HG03196 (cell line): ENCODE measurements at regions not wholly inside any gene's neighbourhood (a gene's known extent, or its start where the extent isn't known, plus 50 kb on each side); places are given as distances from the start of the nearest gene placed in this dataset.
"Not testable (repeated sequence)": the region's sequence is repeated elsewhere in the genome, so short reads cannot be mapped to it uniquely, and the experiment has no call there.

Experiments used
- ATAC-seq: cut with Tn5 transposase; IDR thresholded peaks from one replicate; pipeline ENCODE4 v1.9.1; 2021; ENCODE audit not compliant: unreplicated experiment

DNA sequence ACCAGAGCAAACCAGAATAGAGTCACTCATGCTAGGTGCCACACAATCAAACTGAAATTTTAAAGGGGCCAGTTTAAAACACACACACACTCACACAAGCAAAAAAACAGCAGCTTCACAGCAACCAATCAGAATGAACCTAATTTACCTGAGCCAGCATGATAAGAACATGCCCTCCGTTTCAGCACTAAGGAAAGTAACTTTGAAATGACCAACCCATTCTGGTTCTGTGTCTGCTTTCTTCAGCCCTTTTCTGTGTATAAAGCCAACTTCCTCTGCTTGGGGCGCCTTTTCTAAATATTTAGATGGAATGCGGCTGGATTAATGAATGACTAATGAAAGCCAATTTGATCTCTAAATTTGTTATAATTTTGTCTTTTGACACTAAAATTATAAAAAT is 629.1 kb downstream of the ZEB2 start:
- ATAC-seq = no peak

DNA sequence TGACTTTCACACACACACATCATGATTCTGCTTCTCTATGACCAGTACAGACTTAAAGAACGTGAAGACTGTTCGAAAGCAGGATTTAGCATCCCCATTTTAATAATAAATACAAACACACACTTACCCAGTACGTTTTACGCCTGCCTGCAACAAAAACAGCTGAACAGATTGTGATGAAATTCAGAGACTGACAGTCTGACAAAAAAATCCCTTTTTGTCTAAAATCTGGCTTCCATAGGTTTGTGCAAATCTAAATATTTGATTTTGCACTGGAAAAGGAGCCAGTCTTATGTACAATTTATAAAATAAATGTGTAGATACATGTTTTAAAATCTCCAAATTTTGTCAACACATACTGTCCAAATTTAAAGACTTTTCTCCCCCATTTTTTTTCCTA is 630.7 kb downstream of the ZEB2 start:
- no peak for ATAC-seq

GRCh38 chr2:143885461-143885860 is 634.5 kb downstream of the ZEB2 start:
- no peak for ATAC-seq

- no peak for ATAC-seq
Observed at GRCh38 chr2:143881246-143881645, 638.7 kb downstream of the ZEB2 start.

- ATAC-seq = no peak
Observed at GRCh38 chr2:143877876-143878530, 641.9 kb downstream of the ZEB2 start.

DNA sequence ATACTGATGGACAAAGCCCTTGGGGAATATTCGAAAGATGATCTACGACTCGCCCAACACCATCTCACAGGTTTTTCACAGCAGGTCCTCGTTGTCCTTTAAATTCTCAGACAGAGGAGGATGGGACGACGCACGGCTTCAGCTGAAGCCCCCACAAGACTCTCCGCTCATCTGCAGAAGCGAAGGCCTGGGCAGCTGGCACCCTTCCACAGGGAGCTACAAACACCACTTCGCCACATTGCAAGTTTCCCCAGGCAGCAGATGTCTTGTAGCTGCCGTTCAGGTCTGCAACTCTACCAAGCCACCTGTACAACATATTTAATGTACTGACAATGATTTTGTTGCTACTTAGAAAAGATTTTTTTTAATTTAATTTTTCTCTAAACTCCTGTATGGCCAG is 642.9 kb downstream of the ZEB2 start:
- no peak for ATAC-seq

GRCh38 chr2:143875295-143876233 is 644.4 kb downstream of the ZEB2 start:
- no peak for ATAC-seq

DNA sequence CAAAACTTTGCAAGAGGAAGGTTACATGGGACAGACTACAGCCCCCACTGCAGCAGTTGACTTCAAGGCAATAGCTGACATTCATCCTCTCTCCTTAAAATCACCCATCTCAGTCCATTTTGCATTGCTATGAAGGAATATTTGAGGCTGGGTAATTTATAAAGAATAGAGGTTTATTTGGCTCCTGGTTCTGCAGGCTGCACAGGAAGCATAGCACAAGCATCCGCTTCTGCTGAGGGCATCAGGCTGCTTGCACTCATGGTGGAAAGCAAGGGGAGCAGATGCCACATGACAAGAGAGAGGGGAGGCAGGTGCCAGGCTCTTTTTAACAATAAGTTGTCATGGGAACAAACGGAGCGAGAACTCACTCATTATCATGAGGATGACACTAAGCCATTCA is 646.0 kb downstream of the ZEB2 start:
- no peak for ATAC-seq

DNA sequence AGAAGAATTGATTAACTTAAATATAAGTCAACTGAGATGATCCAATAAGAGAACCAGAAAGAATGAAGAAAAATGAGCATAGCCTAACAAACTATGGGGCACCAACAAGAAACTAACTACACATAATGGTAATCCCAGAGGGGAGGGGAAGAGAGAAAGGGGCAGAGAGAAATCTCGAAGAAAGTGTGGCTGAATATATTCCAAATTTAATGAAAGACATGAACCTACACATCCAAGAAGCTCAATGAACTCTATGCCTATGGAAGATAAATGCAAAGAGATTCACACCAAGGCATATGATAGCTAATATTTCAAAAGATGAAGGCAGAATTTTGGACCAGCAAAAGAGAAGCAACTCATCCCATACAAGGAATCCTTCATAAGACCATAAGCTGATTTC is 649.2 kb downstream of the ZEB2 start:
- ATAC-seq = no peak

DNA sequence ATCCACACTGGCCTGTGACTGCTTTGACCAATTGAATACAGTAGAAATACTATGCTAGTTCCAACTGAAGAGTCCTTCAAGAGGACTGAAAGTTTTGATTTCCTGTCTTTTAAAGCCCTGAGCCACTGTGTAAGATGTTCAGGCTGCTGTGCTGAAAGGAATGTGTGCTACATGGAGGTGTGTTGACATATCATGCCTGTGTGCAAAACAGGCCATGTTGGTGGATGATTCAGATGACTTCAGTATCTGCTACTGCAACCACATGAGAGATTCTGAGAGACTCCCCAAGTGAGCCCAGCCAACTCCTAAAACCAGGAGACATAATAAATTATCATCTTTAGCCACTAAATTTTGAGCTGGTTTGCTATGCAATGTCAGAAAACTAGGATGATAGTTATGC is 662.9 kb downstream of the ZEB2 start:
- no peak for ATAC-seq

DNA sequence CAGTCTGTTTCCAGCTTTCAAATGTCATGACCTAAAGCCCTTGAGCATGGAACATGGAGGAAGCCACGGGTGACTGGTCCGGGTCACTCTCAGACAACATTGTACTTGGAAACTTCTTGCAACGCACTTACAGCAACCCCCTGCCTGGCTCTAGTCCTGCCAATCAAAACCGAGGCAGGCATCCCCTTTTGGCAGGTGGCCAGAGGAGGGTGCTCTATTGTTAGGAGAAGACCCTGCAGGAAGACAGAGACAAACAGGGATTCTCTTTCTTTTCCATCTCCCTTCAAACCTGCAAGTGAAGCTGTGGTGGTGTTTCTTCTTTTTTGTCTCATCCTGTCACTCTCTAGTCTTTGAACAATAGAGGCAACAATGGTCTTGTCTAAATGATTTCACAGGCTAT is 667.2 kb downstream of the ZEB2 start:
- ATAC-seq = no peak

DNA sequence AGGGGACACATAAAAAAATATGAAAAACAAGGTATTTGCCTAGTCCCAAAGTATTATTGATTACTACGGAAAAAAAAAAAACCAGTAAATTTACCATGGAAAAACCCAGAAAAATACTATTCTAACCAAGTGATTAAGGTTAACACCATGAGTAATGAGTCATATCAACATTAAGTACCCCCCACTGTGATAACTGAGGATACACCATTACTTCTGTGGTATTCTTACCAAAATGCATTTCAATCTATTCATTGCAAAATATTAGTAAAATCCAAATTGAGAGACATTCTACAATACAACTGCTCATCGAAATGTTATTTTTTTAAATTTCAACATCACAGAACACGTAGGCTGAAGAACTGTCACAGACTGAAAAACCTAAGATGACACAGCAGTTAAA is 669.8 kb downstream of the ZEB2 start:
- ATAC-seq = no peak

- ATAC-seq = no peak
Observed at GRCh38 chr2:143847257-143847656, 672.7 kb downstream of the ZEB2 start.

DNA sequence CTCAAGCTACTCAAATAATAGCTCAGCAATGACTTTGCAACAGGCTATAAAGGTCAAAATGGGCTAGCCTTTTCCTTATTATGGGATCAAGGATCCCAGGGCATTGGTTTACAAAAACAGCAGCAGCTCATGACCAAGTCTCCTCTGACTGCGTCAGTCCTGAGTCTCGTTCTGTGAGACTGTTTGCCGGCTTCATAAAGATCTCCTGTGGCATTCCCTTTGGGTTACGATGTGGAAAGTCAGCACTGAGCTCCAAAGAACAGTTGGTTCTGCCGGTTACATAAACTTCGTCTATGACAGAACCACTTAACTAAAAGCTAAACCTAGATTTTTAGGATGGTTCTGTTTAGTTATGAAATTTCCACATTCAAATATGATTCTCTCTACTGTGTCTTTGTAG is 674.9 kb downstream of the ZEB2 start:
- ATAC-seq = no peak

DNA sequence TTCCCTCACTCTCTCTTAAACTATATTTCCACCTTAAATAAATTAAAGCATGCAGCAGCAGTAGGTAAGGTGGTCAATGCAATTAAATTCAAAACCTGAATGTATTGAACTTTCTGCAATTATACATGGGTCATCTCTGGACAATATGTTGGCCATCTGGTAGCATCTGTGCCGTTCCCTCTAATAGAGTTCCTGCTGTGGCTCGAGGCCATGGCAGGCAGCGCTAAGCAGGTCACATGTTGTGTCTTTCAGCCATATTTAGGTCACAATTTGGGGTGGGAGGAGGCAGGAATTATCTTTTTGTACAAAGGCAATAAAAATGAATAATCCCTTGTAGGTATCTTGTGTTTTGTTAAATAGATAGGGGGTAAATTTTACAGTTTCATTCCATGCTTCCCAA is 676.2 kb downstream of the ZEB2 start:
- ATAC-seq = no peak

- no peak for ATAC-seq
Observed at GRCh38 chr2:143842836-143843235, 677.1 kb downstream of the ZEB2 start.

GRCh38 chr2:143841935-143842334 is 678.0 kb downstream of the ZEB2 start:
- no peak for ATAC-seq

- no peak for ATAC-seq
Observed at GRCh38 chr2:143840601-143841000, 679.3 kb downstream of the ZEB2 start.

- no peak for ATAC-seq
Observed at GRCh38 chr2:143840194-143840593, 679.7 kb downstream of the ZEB2 start.

- no peak for ATAC-seq
Observed at GRCh38 chr2:143839456-143839855, 680.5 kb downstream of the ZEB2 start.

DNA sequence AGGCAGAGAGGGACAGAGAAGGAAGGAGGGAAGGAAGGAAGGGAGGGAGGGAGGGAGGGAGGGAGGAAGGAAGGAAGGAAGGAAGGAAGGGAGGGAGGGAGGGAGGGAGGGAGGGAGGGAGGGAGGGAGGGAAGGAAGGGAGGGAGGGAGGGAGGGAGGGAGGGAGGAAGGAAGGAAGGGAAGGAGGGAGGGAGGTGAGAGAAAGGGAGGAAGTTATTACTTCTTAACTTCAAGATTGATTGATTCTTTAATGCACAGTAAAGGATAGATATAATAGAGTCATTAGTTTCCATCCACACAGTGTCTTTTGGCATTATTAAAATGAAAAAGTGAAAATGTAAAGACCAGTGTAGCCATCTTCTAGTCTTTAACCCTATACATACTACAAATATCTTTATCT is 682.9 kb downstream of the ZEB2 start:
- ATAC-seq = not testable (repeated sequence)

DNA sequence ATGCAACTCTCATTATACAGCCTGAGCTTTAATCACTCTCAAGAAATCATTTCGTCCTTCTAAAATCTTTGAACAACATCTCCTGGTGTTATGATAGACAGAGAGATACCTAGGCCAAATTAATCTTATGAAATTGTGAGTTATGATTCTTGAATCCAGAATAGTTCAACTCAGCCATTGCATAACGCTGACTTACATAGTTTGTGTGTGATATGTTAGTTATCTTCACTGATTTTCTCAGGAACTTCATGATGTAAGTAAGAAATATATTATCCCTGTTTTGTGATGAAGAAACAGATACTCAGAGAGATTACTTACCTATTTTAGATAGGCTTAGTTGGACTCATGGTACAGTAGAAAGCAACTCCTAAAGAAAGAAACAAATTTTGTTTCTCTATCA is 684.4 kb downstream of the ZEB2 start:
- ATAC-seq = no peak
